Neural cell (in vitro differentiated cells): ENCODE measurements at regions not wholly inside any gene's neighbourhood (a gene's known extent, or its start where the extent isn't known, plus 50 kb on each side); places are given as distances from the start of the nearest gene placed in this dataset.

Experiments
- H2AFZ ChIP-seq: fragments of 200-600, 300-800 bp; sonication (generic), shearing (Covaris generic); 2 replicates; pipeline ENCODE4 v1.6.0; 2014; ENCODE audit warnings: low read depth, mild to moderate bottlenecking, antibody characterized with exemption, low read length, moderate library complexity
- H3F3A ChIP-seq: fragments of 200-600 bp; shearing (Covaris generic); 2 replicates; pipeline ENCODE4 v1.6.1; 2016; ENCODE audit warnings: mild to moderate bottlenecking, moderate library complexity, mixed read lengths, antibody characterized with exemption, low read length; ENCODE audit not compliant: insufficient read depth, poor library complexity, severe bottlenecking
- H3K27ac ChIP-seq: fragments of 200-600, 300-800 bp; sonication (generic), shearing (Covaris generic); 2 replicates; pipeline ENCODE4 v1.5.1; 2014; ENCODE audit warnings: mild to moderate bottlenecking, low read length, moderate library complexity
- H3K27me3 ChIP-seq: fragments of 300-800, 200-600 bp; sonication (generic), shearing (Covaris generic); 2 replicates; pipeline ENCODE4 v1.6.0; 2014; ENCODE audit warnings: mild to moderate bottlenecking, low read depth, low read length, moderate library complexity; ENCODE audit not compliant: insufficient read depth
- H3K36me3 ChIP-seq: fragments of 300-800, 200-600 bp; sonication (generic), shearing (Covaris generic); 2 replicates; pipeline ENCODE4 v1.5.1; 2014; ENCODE audit warnings: mild to moderate bottlenecking, antibody characterized with exemption, low read length, moderate library complexity; ENCODE audit not compliant: insufficient read depth
- H3K4me2 ChIP-seq: fragments of 300-800, 200-600 bp; sonication (generic), shearing (Covaris generic); 2 replicates; pipeline ENCODE4 v1.6.0; 2014; ENCODE audit warnings: mild to moderate bottlenecking, low read length
- H3K4me3 ChIP-seq: fragments of 300-800, 200-600 bp; sonication (generic), shearing (Covaris generic); 2 replicates; pipeline ENCODE4 v1.5.1; 2014; ENCODE audit warnings: mild to moderate bottlenecking, low read length, moderate library complexity
- H3K79me2 ChIP-seq: fragments of 200-600 bp; shearing (Covaris generic); replicated peaks from 2 replicates; pipeline ENCODE4 v1.6.0; 2014; ENCODE audit warnings: mild to moderate bottlenecking, low read length, moderate library complexity; ENCODE audit not compliant: insufficient read depth
- H3K9ac ChIP-seq: fragments of 300-800, 200-600 bp; sonication (generic), shearing (Covaris generic); 2 replicates; pipeline ENCODE4 v1.6.1; 2016; ENCODE audit warnings: mild to moderate bottlenecking, low read length, mixed read lengths
- H3K9me2 ChIP-seq: fragments of 200-600 bp; shearing (Covaris generic); 2 replicates; pipeline ENCODE4 v1.6.1; 2016; ENCODE audit warnings: mild to moderate bottlenecking, low read length, mixed read lengths; ENCODE audit not compliant: insufficient read depth
- H3K9me3 ChIP-seq: fragments of 200-600, 300-800 bp; sonication (generic), shearing (Covaris generic); 2 replicates; pipeline ENCODE4 v1.6.1; 2016; ENCODE audit warnings: mild to moderate bottlenecking, mixed run types, low read length, moderate library complexity, mixed read lengths
- H4K20me1 ChIP-seq: fragments of 200-600 bp; shearing (Covaris generic); 2 replicates; pipeline ENCODE4 v1.6.1; 2016; ENCODE audit warnings: mild to moderate bottlenecking, mixed run types; ENCODE audit not compliant: insufficient read depth
- EP300 ChIP-seq: fragments of 450-650 bp; conservative IDR thresholded peaks from 2 replicates; pipeline ENCODE4 v1.6.1; 2014; ENCODE audit warnings: antibody characterized with exemption, mild to moderate bottlenecking, moderate library complexity; ENCODE audit not compliant: poor library complexity, severe bottlenecking
- EZH2 ChIP-seq: fragments of 200-600, 300-800 bp; shearing (Covaris generic), sonication (generic); IDR thresholded peaks from 2 replicates; pipeline ENCODE4 v1.6.1; 2014; ENCODE audit warnings: antibody characterized with exemption, low read length, borderline replicate concordance, mild to moderate bottlenecking; ENCODE audit not compliant: insufficient read depth, poor library complexity, severe bottlenecking
- MXI1 ChIP-seq: fragments of 450-650 bp; conservative IDR thresholded peaks from 2 replicates; pipeline ENCODE4 v1.6.1; 2014; ENCODE audit warnings: antibody characterized with exemption, mild to moderate bottlenecking; ENCODE audit not compliant: poor library complexity, severe bottlenecking
- POLR2AphosphoS5 ChIP-seq: IDR thresholded peaks from 2 replicates; pipeline ENCODE4 v1.6.1; 2012
- RAD21 ChIP-seq: fragments of 450-650 bp; conservative IDR thresholded peaks from 2 replicates; pipeline ENCODE4 v1.6.1; 2014; ENCODE audit warnings: antibody characterized with exemption, mild to moderate bottlenecking, moderate library complexity
- SMC3 ChIP-seq: fragments of 450-650 bp; conservative IDR thresholded peaks from 2 replicates; pipeline ENCODE4 v1.6.1; 2014; ENCODE audit warnings: antibody characterized with exemption, mild to moderate bottlenecking, moderate library complexity; ENCODE audit not compliant: poor library complexity
- TAF1 ChIP-seq: IDR thresholded peaks from 2 replicates; pipeline ENCODE4 v1.6.1; 2012; ENCODE audit warnings: low read depth
- TF ChIP-seq, protein P1 (sequence below): IDR thresholded peaks from 2 replicates; pipeline ENCODE4 v1.6.1; 2012; ENCODE audit warnings: borderline replicate concordance
- TF ChIP-seq, protein P2 (sequence below): fragments of 450-650 bp; IDR thresholded peaks from 2 replicates; pipeline ENCODE4 v1.5.1; 2014; ENCODE audit warnings: antibody characterized with exemption, mild to moderate bottlenecking, moderate library complexity; ENCODE audit not compliant: poor library complexity, severe bottlenecking

DNA sequence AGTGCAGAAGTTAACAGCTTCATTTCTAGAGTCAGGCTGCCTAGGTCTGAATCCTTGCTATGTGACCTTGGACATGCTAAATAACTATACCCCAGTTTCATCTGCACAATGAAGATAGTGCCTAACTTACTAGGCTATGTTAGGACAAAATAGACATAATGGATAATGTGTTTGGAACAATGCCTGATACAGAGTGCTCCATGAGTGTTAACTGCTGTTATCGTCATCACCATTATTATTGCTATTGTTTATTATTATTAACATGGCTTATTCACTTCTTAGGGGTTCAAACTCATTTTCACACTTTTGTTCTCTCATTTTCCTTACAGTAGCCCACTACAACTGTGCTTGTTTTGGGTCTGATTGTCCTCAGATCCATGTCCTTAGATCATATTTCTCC, 467.7 kb downstream of the SH2D1A start:
- no peaks in the 10 kb centered on the region for H3K79me2 ChIP-seq
- no peaks in the 10 kb centered on the region for H3F3A ChIP-seq
- TF ChIP-seq, protein P1, sequence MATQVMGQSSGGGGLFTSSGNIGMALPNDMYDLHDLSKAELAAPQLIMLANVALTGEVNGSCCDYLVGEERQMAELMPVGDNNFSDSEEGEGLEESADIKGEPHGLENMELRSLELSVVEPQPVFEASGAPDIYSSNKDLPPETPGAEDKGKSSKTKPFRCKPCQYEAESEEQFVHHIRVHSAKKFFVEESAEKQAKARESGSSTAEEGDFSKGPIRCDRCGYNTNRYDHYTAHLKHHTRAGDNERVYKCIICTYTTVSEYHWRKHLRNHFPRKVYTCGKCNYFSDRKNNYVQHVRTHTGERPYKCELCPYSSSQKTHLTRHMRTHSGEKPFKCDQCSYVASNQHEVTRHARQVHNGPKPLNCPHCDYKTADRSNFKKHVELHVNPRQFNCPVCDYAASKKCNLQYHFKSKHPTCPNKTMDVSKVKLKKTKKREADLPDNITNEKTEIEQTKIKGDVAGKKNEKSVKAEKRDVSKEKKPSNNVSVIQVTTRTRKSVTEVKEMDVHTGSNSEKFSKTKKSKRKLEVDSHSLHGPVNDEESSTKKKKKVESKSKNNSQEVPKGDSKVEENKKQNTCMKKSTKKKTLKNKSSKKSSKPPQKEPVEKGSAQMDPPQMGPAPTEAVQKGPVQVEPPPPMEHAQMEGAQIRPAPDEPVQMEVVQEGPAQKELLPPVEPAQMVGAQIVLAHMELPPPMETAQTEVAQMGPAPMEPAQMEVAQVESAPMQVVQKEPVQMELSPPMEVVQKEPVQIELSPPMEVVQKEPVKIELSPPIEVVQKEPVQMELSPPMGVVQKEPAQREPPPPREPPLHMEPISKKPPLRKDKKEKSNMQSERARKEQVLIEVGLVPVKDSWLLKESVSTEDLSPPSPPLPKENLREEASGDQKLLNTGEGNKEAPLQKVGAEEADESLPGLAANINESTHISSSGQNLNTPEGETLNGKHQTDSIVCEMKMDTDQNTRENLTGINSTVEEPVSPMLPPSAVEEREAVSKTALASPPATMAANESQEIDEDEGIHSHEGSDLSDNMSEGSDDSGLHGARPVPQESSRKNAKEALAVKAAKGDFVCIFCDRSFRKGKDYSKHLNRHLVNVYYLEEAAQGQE: no peak
- TF ChIP-seq EZH2 (no peak), EP300 (no peak), RAD21 (no peak), MXI1 (no peak), POLR2AphosphoS5 (no peak), SMC3 (no peak), TAF1 (no peak)
- TF ChIP-seq, protein P2, sequence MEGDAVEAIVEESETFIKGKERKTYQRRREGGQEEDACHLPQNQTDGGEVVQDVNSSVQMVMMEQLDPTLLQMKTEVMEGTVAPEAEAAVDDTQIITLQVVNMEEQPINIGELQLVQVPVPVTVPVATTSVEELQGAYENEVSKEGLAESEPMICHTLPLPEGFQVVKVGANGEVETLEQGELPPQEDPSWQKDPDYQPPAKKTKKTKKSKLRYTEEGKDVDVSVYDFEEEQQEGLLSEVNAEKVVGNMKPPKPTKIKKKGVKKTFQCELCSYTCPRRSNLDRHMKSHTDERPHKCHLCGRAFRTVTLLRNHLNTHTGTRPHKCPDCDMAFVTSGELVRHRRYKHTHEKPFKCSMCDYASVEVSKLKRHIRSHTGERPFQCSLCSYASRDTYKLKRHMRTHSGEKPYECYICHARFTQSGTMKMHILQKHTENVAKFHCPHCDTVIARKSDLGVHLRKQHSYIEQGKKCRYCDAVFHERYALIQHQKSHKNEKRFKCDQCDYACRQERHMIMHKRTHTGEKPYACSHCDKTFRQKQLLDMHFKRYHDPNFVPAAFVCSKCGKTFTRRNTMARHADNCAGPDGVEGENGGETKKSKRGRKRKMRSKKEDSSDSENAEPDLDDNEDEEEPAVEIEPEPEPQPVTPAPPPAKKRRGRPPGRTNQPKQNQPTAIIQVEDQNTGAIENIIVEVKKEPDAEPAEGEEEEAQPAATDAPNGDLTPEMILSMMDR: no peak
- H3K9ac ChIP-seq: no peak overlapping the region
- H3K9me2 ChIP-seq: no peaks in the 10 kb centered on the region
- no peak overlapping the region for H2AFZ ChIP-seq
- no peak overlapping the region for H3K4me3 ChIP-seq
- no peaks in the 10 kb centered on the region for H3K27me3 ChIP-seq
- no peaks in the 10 kb centered on the region for H4K20me1 ChIP-seq
- no peaks in the 10 kb centered on the region for H3K9me3 ChIP-seq
- H3K4me2 ChIP-seq: no peak overlapping the region
- H3K27ac ChIP-seq: no peak overlapping the region
- no peaks in the 10 kb centered on the region for H3K36me3 ChIP-seq

DNA sequence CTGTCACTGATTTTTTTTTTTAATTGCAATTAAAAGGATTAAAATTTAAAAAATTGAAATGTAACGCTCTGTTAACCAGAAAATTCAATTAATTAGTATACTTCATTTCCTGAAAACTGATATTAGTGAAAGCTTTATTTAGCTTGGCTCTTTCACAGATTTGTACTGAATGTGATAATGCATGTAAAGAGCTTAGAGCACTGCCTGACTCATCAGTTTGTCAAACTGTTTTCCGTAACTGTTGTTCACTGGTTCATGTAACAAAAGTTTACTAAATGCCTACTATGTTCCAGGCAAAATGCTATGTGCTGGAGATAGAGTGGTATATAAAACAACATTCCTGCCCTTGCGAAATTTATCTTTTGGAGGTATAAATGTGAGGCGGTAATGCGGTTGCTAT, 471.7 kb downstream of the SH2D1A start:
- Histone ChIP-seq H3K27me3 (no peaks in the 10 kb centered on the region), H3K4me3 (no peak overlapping the region)

More for the DNA sequence above, 471.7 kb downstream of the SH2D1A start:
- H3K9me3 ChIP-seq: no peaks in the 10 kb centered on the region
- no peak overlapping the region for H3K27ac ChIP-seq
- H3K36me3 ChIP-seq: no peaks in the 10 kb centered on the region
- no peak overlapping the region for H2AFZ ChIP-seq
- no peaks in the 10 kb centered on the region for H3F3A ChIP-seq
- H4K20me1 ChIP-seq: no peaks in the 10 kb centered on the region
- TF ChIP-seq EZH2 (no peak), POLR2AphosphoS5 (no peak), MXI1 (no peak), SMC3 (no peak), TAF1 (no peak), RAD21 (no peak), EP300 (no peak)
- TF ChIP-seq, protein P2: no peak
- TF ChIP-seq, protein P1: no peak
- H3K4me2 ChIP-seq: no peak overlapping the region
- H3K79me2 ChIP-seq: no peaks in the 10 kb centered on the region
- no peak overlapping the region for H3K9ac ChIP-seq
- no peaks in the 10 kb centered on the region for H3K9me2 ChIP-seq
